ENCODE measurements at regions not wholly inside any gene's neighbourhood (a gene's known extent, or its start where the extent isn't known, plus 50 kb on each side); places are given as distances from the start of the nearest gene placed in this dataset.
"Not testable (repeated sequence)": the region's sequence is repeated elsewhere in the genome, so short reads cannot be mapped to it uniquely, and the experiment has no call there.

- no peak for DNase-seq (ENCODE audit: low spot score)
These were observed 1386.6 kb downstream of the AACS start for GRCh38 chr12:126451809-126452208.

GRCh38 chr12:126452686-126453085 lies 1387.5 kb downstream of the AACS start:
- not testable (repeated sequence) for DNase-seq (ENCODE audit: low spot score)

- DNase-seq (ENCODE audit: low spot score) = no peak
These were observed 1389.3 kb downstream of the AACS start for GRCh38 chr12:126454581-126454980.

- no peak for DNase-seq (ENCODE audit: low spot score)
These were observed 1392.5 kb downstream of the AACS start for GRCh38 chr12:126457776-126458175.

GRCh38 chr12:126464153-126464552 lies 1398.9 kb downstream of the AACS start:
- no peak for DNase-seq (ENCODE audit: low spot score)

- no peak for DNase-seq (ENCODE audit: low spot score)
These were observed 1404.0 kb downstream of the AACS start for GRCh38 chr12:126469211-126469610.

GRCh38 chr12:126474703-126475102 lies 1409.5 kb downstream of the AACS start:
- DNase-seq (ENCODE audit: low spot score) = no peak

- DNase-seq (ENCODE audit: low spot score) = no peak
These were observed 1415.2 kb downstream of the AACS start for GRCh38 chr12:126480451-126480850.

GRCh38 chr12:126481688-126482087 lies 1416.5 kb downstream of the AACS start:
- no peak for DNase-seq (ENCODE audit: low spot score)

GRCh38 chr12:126482238-126482889 lies 1417.1 kb downstream of the AACS start:
- DNase-seq (ENCODE audit: low spot score) = no peak

- DNase-seq (ENCODE audit: low spot score) = no peak
These were observed 1418.2 kb downstream of the AACS start for GRCh38 chr12:126483145-126484068.

- DNase-seq (ENCODE audit: low spot score) = no peak
These were observed 1422.3 kb downstream of the AACS start for GRCh38 chr12:126487431-126487980.

GRCh38 chr12:126488806-126489205 lies 1423.6 kb downstream of the AACS start:
- no peak for DNase-seq (ENCODE audit: low spot score)

- DNase-seq (ENCODE audit: low spot score) = no peak
These were observed 1426.9 kb downstream of the AACS start for GRCh38 chr12:126492181-126492580.

GRCh38 chr12:126493366-126494108 lies 1428.3 kb downstream of the AACS start:
- no peak for DNase-seq (ENCODE audit: low spot score)

GRCh38 chr12:126496201-126496600 lies 1431.0 kb downstream of the AACS start:
- no peak for DNase-seq (ENCODE audit: low spot score)

GRCh38 chr12:126506426-126507182 lies 1441.4 kb downstream of the AACS start:
- DNase-seq (ENCODE audit: low spot score) = no peak

- DNase-seq (ENCODE audit: low spot score) = no peak
These were observed 1442.0 kb downstream of the AACS start for GRCh38 chr12:126507231-126507630.

- no peak for DNase-seq (ENCODE audit: low spot score)
These were observed 1444.3 kb downstream of the AACS start for GRCh38 chr12:126509572-126509971.

- DNase-seq (ENCODE audit: low spot score) = no peak
These were observed 1445.4 kb downstream of the AACS start for GRCh38 chr12:126510630-126511029.
